GM12873 (cell line): ENCODE measurements at regions not wholly inside any gene's neighbourhood (a gene's known extent, or its start where the extent isn't known, plus 50 kb on each side); places are given as distances from the start of the nearest gene placed in this dataset.

Experiments used
- TF ChIP-seq, protein P1 (sequence below): IDR thresholded peaks from 2 replicates; pipeline ENCODE4 v1.5.1; 2012; ENCODE audit warnings: low read depth, mild to moderate bottlenecking, moderate library complexity, low read length, control low read depth; ENCODE audit not compliant: insufficient read depth; ENCODE audit errors: missing control alignments

GRCh38 chr9:2387166-2387565 lies 234.4 kb upstream of the VLDLR start:
- TF ChIP-seq, protein P1, sequence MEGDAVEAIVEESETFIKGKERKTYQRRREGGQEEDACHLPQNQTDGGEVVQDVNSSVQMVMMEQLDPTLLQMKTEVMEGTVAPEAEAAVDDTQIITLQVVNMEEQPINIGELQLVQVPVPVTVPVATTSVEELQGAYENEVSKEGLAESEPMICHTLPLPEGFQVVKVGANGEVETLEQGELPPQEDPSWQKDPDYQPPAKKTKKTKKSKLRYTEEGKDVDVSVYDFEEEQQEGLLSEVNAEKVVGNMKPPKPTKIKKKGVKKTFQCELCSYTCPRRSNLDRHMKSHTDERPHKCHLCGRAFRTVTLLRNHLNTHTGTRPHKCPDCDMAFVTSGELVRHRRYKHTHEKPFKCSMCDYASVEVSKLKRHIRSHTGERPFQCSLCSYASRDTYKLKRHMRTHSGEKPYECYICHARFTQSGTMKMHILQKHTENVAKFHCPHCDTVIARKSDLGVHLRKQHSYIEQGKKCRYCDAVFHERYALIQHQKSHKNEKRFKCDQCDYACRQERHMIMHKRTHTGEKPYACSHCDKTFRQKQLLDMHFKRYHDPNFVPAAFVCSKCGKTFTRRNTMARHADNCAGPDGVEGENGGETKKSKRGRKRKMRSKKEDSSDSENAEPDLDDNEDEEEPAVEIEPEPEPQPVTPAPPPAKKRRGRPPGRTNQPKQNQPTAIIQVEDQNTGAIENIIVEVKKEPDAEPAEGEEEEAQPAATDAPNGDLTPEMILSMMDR, result no peak

DNA sequence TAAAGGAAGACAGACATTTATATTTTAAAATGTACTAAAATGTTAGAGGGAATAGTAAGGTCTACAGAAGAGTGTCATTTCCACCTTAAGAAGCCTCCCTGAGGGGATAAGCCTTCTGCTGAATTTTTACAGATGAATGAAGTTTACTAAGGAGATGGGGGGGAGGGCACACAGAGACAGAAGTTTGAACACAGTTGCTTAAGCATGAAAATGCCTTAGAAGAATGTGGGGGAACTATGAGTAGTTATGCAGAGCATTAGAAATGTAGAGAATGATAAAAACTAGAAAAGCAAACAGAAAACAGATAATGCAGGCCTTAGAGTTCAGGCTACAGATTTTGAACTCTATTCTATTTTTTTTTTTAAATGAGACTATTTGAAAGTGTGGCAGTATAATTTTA lies 232.2 kb upstream of the VLDLR start:
- TF ChIP-seq, protein P1, result no peak

DNA sequence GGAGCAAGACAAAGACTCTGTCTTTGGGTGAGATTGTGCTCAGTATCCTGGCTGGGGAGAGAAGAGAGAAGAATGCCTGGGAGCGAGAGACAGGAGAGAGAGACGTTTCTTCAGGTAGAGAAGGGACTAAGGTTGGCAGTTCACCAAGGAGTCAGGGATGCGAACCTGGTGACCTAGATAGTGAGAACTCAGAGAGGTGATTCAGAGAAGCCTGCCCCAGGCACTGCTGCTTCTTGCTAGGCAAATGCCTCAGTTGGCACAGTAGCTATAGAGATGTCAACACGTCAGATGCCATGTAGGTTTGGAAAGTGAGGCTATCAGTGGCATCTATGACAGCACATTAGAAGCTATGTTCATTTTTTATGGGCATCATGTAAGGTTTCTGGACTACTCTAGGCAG lies 231.6 kb upstream of the VLDLR start:
- TF ChIP-seq, protein P1, result no peak

- TF ChIP-seq, protein P1, result no peak
Measured at GRCh38 chr9:2395814-2396612, 225.6 kb upstream of the VLDLR start.

GRCh38 chr9:2396622-2397285 lies 224.8 kb upstream of the VLDLR start:
- TF ChIP-seq, protein P1, result no peak

DNA sequence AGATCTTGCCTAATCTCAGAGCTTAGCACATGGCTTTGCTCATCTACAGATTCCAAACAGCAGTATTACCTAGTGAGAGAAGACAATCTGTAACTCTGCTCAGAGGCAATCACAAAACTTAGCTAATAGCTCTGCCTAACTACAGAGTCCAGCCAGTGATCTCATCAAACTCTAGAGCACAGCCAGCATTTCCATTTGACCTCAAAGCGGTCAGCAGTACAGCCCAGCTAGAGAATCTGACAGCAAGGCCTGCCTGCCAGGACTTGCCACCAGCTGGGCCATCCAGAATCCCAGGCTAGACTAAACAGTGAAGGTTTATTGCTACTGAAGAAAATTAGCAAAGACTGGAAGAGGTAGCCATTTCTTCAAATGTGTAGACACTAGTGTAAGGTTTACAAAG lies 217.9 kb upstream of the VLDLR start:
- TF ChIP-seq, protein P1, result no peak

DNA sequence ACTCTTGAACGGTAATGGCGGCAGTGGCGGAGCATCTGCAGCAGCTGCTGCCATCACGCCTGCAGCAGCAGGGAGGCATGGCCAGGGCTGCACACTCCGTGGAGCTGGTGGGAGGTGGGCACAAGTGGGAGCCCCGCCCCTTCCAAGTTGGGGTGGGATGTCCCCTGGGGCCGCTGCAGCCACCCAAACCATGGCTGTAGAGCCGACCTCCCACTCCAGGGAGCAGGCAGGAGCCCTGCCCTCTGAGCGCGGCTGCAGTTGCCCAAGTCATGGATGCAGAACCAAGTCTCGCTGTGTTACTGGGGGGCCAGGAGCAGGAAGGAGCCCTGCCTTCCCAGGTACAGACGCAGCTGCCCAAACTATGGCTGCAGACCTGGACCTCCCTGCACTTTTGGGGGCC lies 215.3 kb upstream of the VLDLR start:
- TF ChIP-seq, protein P1, result no peak
